ENCODE measurements at regions not wholly inside any gene's neighbourhood (a gene's known extent, or its start where the extent isn't known, plus 50 kb on each side); places are given as distances from the start of the nearest gene placed in this dataset.

- POLR2A ChIA-PET = no interaction called here
- intact Hi-C loops (cut with micrococcal nuclease) = no loop called here
- Mint-ChIP-seq H3K27me3 (no peaks in the 10 kb centered on the region), H3K4me3 (no peak overlapping the region), H3K27ac (no peak overlapping the region), H3K36me3 (ENCODE audit: low read depth) (no peaks in the 10 kb centered on the region), H3K9me3 (peaks cover 1% of the 10 kb centered on the region), H3K4me1 (ENCODE audit: low read depth) (no peaks in the 10 kb centered on the region)
- ATAC-seq (no peak), DNase-seq (no peak)
- TF ChIP-seq, protein P1, sequence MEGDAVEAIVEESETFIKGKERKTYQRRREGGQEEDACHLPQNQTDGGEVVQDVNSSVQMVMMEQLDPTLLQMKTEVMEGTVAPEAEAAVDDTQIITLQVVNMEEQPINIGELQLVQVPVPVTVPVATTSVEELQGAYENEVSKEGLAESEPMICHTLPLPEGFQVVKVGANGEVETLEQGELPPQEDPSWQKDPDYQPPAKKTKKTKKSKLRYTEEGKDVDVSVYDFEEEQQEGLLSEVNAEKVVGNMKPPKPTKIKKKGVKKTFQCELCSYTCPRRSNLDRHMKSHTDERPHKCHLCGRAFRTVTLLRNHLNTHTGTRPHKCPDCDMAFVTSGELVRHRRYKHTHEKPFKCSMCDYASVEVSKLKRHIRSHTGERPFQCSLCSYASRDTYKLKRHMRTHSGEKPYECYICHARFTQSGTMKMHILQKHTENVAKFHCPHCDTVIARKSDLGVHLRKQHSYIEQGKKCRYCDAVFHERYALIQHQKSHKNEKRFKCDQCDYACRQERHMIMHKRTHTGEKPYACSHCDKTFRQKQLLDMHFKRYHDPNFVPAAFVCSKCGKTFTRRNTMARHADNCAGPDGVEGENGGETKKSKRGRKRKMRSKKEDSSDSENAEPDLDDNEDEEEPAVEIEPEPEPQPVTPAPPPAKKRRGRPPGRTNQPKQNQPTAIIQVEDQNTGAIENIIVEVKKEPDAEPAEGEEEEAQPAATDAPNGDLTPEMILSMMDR (IDR thresholded peaks at IDR 0.05) = no peak
- CTCF ChIA-PET = no interaction called here
Measured at GRCh38 chr1:195939844-195940243, 668.4 kb downstream of the KCNT2 start.

DNA sequence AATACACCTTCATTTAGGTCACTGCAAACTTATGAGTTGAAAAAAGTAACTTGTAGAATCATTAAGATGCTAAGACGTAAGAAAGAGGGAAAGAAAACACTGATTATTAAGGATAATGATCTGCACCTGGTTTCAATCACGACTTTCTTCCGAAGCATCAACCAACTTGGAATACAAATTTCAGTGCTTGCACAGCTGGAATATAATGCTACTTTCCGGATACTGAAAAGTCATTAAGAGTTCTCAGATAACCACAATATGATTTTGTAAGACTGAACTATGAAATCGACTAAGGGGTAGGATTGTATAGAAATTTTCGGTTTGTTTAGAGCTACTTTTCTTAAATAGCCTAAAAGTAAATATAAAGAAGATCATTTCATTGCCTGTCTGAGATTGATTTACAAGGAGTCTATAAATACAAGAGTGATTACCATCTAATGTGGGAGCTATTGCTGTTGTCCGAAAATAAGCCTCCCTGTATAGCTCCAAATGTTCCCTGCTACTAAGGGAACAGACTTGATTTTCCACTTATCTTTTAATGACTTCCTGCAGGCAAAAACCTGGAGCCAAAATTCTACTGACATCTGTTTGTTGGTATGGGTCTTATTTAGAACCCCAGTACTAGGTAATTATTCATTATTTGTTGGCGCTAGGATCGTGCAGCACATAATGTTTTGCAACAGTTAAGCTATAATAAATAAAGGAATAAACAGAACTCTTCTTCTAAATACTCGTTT lies 673.3 kb downstream of the KCNT2 start:
- Mint-ChIP-seq H3K27ac (no peak overlapping the region), H3K27me3 (no peaks in the 10 kb centered on the region), H3K4me1 (ENCODE audit: low read depth) (no peaks in the 10 kb centered on the region), H3K4me3 (no peak overlapping the region), H3K9me3 (peaks cover 3% of the 10 kb centered on the region), H3K36me3 (ENCODE audit: low read depth) (no peaks in the 10 kb centered on the region)
- ATAC-seq = no peak
- TF ChIP-seq, protein P1 (IDR thresholded peaks at IDR 0.05) = no peak
- POLR2A ChIA-PET = no interaction called here
- intact Hi-C loops (cut with micrococcal nuclease) = no loop called here
- no peak for DNase-seq
- CTCF ChIA-PET = interaction anchor here (0.6 kb wide), 1 partner anchor 785 kb away, joined by 3 read pairs; no protein-coding TSS in a partner anchor

GRCh38 chr1:195933835-195934234 lies 674.4 kb downstream of the KCNT2 start:
- peaks cover 3% of the 10 kb centered on the region for H3K9me3 Mint-ChIP-seq
- POLR2A ChIA-PET = no interaction called here
- DNase-seq = no peak

DNA sequence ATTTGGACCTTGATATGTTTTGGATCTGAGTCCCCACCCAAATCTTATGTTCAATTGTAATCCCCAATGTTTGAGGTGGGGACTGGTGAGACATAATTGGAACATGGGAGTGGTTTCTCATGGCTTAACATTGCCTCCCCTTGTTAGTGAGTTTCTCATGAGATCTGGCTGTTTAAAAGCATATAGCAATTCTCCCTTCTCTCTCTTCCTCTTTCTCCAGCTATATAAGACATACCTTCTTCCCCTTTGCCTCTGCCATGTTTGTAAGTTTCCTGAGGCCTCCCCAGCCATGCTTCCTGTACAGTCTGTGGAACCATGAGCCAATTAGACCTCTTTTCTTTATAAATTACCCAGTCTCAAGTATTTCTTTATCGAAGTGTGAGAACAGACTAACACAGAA lies 692.4 kb downstream of the KCNT2 start:
- H3K27me3 Mint-ChIP-seq = no peaks in the 10 kb centered on the region
- no peak for DNase-seq
- CTCF ChIA-PET = no interaction called here
- H3K36me3 Mint-ChIP-seq (ENCODE audit: low read depth) = no peaks in the 10 kb centered on the region
- peaks cover 8% of the 10 kb centered on the region for H3K9me3 Mint-ChIP-seq
- POLR2A ChIA-PET = no interaction called here
- H3K27ac Mint-ChIP-seq = no peak overlapping the region
- intact Hi-C loops (cut with micrococcal nuclease) = no loop called here
- TF ChIP-seq, protein P1 (IDR thresholded peaks at IDR 0.05) = no peak
- no peak for ATAC-seq
- H3K4me1 Mint-ChIP-seq (ENCODE audit: low read depth) = no peaks in the 10 kb centered on the region
- no peak overlapping the region for H3K4me3 Mint-ChIP-seq

More at GRCh38 chr1:195933835-195934234, 674.4 kb downstream of the KCNT2 start:
- H3K27ac Mint-ChIP-seq = no peak overlapping the region
- no peaks in the 10 kb centered on the region for H3K4me1 Mint-ChIP-seq (ENCODE audit: low read depth)
- TF ChIP-seq, protein P1 (IDR thresholded peaks at IDR 0.05) = no peak
- intact Hi-C loops (cut with micrococcal nuclease) = no loop called here
- CTCF ChIA-PET = no interaction called here
- H3K27me3 Mint-ChIP-seq = no peaks in the 10 kb centered on the region
- no peak overlapping the region for H3K4me3 Mint-ChIP-seq
- H3K36me3 Mint-ChIP-seq (ENCODE audit: low read depth) = no peaks in the 10 kb centered on the region
- ATAC-seq = no peak

GRCh38 chr1:195909061-195909460 lies 699.2 kb downstream of the KCNT2 start:
- Mint-ChIP-seq H3K36me3 (ENCODE audit: low read depth) (no peaks in the 10 kb centered on the region), H3K27ac (no peak overlapping the region), H3K27me3 (no peaks in the 10 kb centered on the region), H3K9me3 (no peaks in the 10 kb centered on the region), H3K4me1 (ENCODE audit: low read depth) (no peaks in the 10 kb centered on the region), H3K4me3 (no peak overlapping the region)
- ChIA-PET POLR2A (no interaction called here), CTCF (no interaction called here)
- DNase-seq (no peak), ATAC-seq (no peak)
- TF ChIP-seq, protein P1 (IDR thresholded peaks at IDR 0.05) = no peak
- intact Hi-C loops (cut with micrococcal nuclease) = no loop called here
